Memory B cell (primary cell): ENCODE measurements at regions not wholly inside any gene's neighbourhood (a gene's known extent, or its start where the extent isn't known, plus 50 kb on each side); places are given as distances from the start of the nearest gene placed in this dataset.
"Not testable (repeated sequence)": the region's sequence is repeated elsewhere in the genome, so short reads cannot be mapped to it uniquely, and the experiment has no call there.

Experiments used
- ATAC-seq: fragments of 150-1000 bp; cut with Tn5 transposase; 2 replicates; pipeline ENCODE4 v1.10.0; 2021; ENCODE audit warnings: low read depth, mild to moderate bottlenecking, moderate library complexity
- DNase-seq, 2 donors: peaks; one replicate each; pipeline ENCODE4 v3.0.0; 2022; ENCODE audit warnings: low spot score in 2 of 2
- H3K27ac Mint-ChIP-seq: one replicate; pipeline ENCODE4 v1.8.0; 2022; ENCODE audit warnings: mild to moderate bottlenecking, moderate library complexity, mixed read lengths
- H3K27me3 Mint-ChIP-seq: one replicate; pipeline ENCODE4 v1.8.0; 2022; ENCODE audit warnings: mixed read lengths
- H3K36me3 Mint-ChIP-seq: one replicate; pipeline ENCODE4 v1.8.0; 2022; ENCODE audit warnings: mild to moderate bottlenecking, mixed read lengths
- H3K4me1 Mint-ChIP-seq: one replicate; pipeline ENCODE4 v1.8.0; 2022; ENCODE audit warnings: mixed read lengths
- H3K4me3 Mint-ChIP-seq: one replicate; pipeline ENCODE4 v1.8.0; 2022; ENCODE audit warnings: mild to moderate bottlenecking, moderate library complexity, mixed read lengths
- H3K9me3 Mint-ChIP-seq: one replicate; pipeline ENCODE4 v1.8.0; 2022; ENCODE audit warnings: mixed read lengths

DNA sequence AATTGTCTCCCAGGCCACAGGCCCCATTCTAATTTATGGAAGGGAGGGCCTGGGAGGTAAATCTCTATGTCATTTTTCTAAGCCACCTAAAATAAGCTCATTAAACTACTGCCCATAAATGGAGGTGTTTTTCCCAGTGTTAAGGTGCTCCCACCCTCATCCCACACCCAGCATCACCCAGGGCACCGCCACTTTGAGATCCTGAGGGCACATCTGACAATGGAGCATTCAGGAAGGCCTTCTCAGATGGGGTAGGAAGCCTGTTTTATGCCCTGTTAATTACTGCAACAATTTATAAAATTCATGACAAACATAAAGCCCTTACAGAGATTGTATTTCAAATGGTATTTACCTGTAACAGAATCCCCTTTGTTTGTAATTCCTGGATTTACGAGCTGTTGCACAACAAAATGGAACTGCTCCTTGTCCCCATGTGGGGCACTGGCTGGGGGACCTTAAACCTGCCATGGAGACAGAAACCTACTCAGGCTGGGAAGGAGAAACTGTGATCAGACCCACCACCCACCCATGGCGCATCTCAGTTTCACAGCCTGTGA is 319.5 kb upstream of the USP24 start:
- no peaks in the 10 kb centered on the region for H3K36me3 Mint-ChIP-seq
- no peak overlapping the region for H3K27ac Mint-ChIP-seq
- H3K27me3 Mint-ChIP-seq: peaks cover 4% of the 10 kb centered on the region
- DNase-seq (no peak), ATAC-seq (no peak)
- H3K9me3 Mint-ChIP-seq: peaks cover 2% of the 10 kb centered on the region
- no peak overlapping the region for H3K4me3 Mint-ChIP-seq
- H3K4me1 Mint-ChIP-seq: no peaks in the 10 kb centered on the region

DNA sequence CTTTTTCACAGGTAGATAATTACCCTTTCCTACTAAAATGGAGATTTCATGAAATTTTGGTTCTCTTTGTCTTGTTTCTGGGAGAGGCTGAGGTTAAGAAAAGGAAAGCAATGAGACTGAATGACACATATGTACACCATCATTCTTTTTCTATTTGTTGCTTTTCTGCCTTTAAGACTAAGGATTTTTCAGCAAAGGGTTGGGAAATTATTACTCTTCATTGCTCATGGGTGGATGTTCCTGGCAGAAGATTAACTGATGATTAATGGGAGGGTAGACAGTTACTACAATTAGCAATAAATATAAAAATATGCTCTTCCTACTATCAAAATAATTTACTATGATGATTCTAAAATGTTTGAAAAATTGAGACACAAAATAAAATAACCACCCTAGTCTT is 316.5 kb upstream of the USP24 start:
- Mint-ChIP-seq H3K4me1 (no peaks in the 10 kb centered on the region), H3K27ac (no peak overlapping the region), H3K27me3 (peaks cover 8% of the 10 kb centered on the region), H3K9me3 (peaks cover 2% of the 10 kb centered on the region), H3K4me3 (no peak overlapping the region), H3K36me3 (no peaks in the 10 kb centered on the region)
- ATAC-seq (no peak), DNase-seq (no peak)

DNA sequence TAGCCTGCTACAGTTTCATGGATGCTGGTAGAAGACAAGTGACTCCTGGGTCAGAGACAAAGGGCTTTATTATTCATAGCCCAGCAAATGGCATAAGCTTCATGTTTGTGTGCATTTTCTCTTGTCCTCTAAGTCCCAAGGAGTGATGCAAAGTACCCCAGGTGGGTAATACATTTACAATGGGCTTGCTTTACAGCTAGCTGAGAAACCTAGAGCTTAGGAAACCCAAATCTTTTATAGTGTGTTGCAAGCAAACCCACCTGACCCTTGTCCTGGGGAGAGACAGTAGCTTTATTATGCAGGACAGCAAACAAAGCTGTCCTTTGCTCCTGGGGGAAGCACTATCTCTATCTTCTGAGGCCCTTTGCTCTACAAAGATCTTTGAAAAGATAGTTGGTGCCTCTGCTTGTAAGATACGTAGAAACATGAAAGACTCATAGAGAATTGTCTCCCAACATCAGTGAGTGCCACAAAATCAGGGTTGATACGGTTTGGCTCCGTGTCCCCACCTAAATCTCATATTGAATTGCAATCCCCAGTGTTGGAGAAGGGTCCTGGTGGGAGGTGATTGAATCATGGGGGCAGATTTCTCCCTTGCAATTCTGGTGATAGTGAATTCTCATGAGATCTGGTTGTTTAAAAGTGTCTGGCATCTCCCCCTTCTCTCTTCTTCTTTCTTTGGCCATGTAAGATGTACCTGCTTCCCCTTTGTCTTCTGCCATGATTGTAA is 315.8 kb upstream of the USP24 start:
- Mint-ChIP-seq H3K36me3 (no peaks in the 10 kb centered on the region), H3K4me3 (no peak overlapping the region), H3K27ac (no peak overlapping the region), H3K4me1 (no peaks in the 10 kb centered on the region), H3K27me3 (peaks cover 10% of the 10 kb centered on the region), H3K9me3 (peaks cover 2% of the 10 kb centered on the region)
- DNase-seq (no peak), ATAC-seq (no peak)

DNA sequence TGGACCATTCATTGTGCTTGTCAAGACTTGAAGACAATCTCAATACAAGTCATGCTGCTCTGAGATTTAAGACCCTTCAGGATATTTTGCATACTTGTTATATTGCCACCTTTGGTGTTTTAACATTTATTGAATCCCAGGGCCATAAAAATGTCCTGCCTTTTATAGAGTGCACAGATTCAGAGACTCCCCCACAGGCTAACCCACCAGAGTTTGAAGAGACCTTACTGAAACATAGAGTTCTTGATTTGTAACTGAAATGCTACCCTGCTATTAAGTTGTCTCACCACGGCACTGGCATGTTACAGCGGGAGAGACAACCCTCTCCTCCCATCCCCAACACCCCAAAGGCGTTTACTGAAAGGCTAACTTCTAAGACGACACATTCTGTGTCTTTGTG is 313.9 kb upstream of the USP24 start:
- Mint-ChIP-seq H3K36me3 (no peaks in the 10 kb centered on the region), H3K9me3 (no peaks in the 10 kb centered on the region)

DNA sequence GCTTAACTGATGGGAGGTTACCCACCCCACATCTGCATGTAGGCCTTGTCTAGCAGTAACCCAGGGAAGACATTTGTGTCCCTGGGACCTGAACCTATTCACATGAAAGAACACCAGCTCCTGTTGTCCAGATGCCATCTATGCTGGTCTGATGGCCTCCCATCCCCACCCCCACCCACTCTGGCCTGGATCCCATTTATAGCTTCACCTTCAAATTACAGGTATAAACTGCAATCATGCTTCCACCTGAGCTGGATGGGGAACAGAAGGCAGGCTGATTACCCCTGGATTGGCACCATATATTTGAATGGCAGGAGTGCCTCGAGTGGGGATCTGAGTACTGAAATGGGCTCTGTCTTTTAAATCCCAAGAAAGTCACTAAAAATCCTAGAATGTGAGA is 312.7 kb upstream of the USP24 start:
- no peaks in the 10 kb centered on the region for H3K36me3 Mint-ChIP-seq
- no peak overlapping the region for H3K4me3 Mint-ChIP-seq
- H3K27ac Mint-ChIP-seq: no peak overlapping the region
- no peaks in the 10 kb centered on the region for H3K9me3 Mint-ChIP-seq
- H3K27me3 Mint-ChIP-seq: peaks cover 9% of the 10 kb centered on the region
- no peak for DNase-seq
- H3K4me1 Mint-ChIP-seq: no peaks in the 10 kb centered on the region
- ATAC-seq: no peak

More for the DNA sequence above, 313.9 kb upstream of the USP24 start:
- Mint-ChIP-seq H3K27me3 (peaks cover 11% of the 10 kb centered on the region), H3K27ac (no peak overlapping the region), H3K4me1 (no peaks in the 10 kb centered on the region), H3K4me3 (no peak overlapping the region)
- no peak for ATAC-seq
- DNase-seq: no peak

DNA sequence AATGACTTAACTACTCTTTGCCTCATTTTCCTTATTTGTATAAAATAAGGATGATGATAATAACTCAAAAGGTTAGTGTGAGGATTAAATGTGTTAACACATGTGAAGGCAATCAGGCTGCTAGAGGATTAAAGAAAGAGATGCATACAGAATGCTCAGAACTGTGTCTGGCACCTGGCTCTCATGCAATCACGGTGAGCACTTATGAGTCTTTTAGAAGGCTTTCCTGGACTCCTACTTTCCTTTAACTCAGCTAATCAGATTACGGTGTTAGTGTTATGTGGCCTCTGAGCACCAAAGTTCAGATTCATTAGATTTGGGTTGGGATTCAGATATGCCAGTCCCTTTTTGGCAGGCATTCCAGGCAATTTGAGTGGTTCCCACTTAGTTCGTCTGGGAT is 311.6 kb upstream of the USP24 start:
- Mint-ChIP-seq H3K36me3 (no peaks in the 10 kb centered on the region), H3K4me3 (no peak overlapping the region), H3K9me3 (no peaks in the 10 kb centered on the region), H3K4me1 (no peaks in the 10 kb centered on the region), H3K27me3 (peaks cover 9% of the 10 kb centered on the region), H3K27ac (no peak overlapping the region)
- ATAC-seq (no peak), DNase-seq (no peak)

DNA sequence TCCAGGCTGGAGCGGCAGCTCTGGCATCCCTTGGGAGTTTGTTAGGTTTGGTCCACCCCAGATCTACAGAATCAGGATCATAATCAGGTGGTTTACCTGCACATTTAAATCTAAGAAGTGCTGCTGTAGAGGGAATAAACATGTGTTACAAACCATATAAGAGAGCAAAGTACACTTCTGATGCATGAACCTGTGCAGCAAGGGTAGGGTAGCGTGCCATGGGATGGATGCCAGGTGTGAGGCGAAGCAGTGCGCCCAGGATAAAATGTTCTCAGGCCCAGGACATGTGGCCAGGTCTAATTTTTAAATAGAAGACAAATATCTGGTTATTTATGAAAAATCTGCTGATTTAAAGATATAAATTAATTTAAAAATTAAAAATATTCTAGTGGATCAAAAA is 308.8 kb upstream of the USP24 start:
- H3K4me3 Mint-ChIP-seq: no peak overlapping the region
- H3K27me3 Mint-ChIP-seq: peaks cover 7% of the 10 kb centered on the region
- H3K36me3 Mint-ChIP-seq: no peaks in the 10 kb centered on the region
- no peaks in the 10 kb centered on the region for H3K4me1 Mint-ChIP-seq
- ATAC-seq (no peak), DNase-seq (no peak)
- no peak overlapping the region for H3K27ac Mint-ChIP-seq
- no peaks in the 10 kb centered on the region for H3K9me3 Mint-ChIP-seq

DNA sequence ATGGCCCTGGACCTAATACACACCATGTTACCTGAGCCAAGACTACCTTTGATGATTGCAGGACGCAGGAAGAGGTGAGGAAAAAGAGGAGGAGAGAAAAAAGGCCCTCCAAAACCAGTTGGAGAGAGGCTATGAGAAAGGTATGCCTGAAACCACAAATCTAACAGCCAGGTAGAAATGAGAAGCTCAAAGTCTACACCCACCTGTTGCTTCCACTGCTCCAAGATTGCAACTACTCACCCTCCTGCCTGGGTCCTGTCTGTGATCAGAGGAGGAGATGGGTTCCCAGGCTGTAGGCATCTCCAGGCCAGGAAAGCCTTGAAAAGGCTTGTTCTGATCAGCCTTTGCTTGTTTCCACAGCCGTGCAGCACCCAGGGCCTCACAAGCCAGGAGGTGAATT is 307.8 kb upstream of the USP24 start:
- H3K27me3 Mint-ChIP-seq: peaks cover 13% of the 10 kb centered on the region
- no peak for ATAC-seq
- no peak overlapping the region for H3K4me3 Mint-ChIP-seq

DNA sequence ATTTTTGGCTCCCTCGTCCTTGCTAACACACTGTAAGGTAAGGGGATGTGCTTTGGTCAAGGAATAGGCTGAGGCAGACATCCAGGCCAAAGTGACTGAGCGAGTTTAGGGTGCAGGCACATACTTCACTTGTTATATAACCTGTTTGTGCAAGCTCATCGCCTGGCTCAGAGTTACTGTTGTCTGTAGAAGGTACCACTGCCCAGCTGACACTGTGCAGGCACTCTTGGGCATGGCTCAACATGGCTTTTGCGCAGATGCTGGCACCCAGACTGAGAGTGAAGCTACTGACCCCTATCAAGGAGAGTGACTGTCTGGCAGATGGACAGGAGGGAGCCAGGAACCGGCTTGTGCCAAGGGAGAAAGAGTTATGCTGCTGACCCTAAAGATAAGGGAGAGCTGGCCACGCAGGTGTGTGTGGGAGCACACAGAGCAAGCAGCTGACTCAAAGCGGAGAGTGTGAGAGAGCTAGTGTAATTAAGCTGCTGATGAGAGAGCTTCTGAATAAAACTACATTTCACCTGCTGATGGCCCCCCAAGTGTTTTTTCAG is 307.3 kb upstream of the USP24 start:
- no peak for ATAC-seq
- H3K36me3 Mint-ChIP-seq: no peaks in the 10 kb centered on the region
- peaks cover 14% of the 10 kb centered on the region for H3K27me3 Mint-ChIP-seq
- no peak for DNase-seq
- peaks cover 3% of the 10 kb centered on the region for H3K9me3 Mint-ChIP-seq
- H3K4me3 Mint-ChIP-seq: no peak overlapping the region
- no peaks in the 10 kb centered on the region for H3K4me1 Mint-ChIP-seq
- no peak overlapping the region for H3K27ac Mint-ChIP-seq

More for the DNA sequence above, 307.8 kb upstream of the USP24 start:
- no peak for DNase-seq
- H3K27ac Mint-ChIP-seq: no peak overlapping the region
- no peaks in the 10 kb centered on the region for H3K4me1 Mint-ChIP-seq
- H3K9me3 Mint-ChIP-seq: peaks cover 2% of the 10 kb centered on the region
- no peaks in the 10 kb centered on the region for H3K36me3 Mint-ChIP-seq

DNA sequence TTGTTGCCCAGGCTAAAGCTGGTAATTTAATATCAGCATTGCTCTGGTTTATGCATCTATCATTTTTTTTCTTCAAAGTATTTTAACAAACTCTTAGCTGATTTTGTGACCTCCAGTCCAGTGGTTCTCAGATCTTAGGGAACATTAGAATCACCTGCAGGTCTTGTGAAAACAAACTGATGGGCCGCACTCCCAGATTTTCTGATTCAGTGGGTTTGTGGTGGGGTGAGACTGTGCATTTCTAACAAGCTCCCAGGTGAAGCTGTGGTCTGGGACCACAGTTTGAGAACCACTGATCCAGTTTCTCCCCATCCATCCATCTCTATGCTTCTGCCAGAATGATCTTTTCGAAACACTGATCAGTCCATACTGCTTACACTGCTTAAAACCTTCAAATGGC is 305.7 kb upstream of the USP24 start:
- ATAC-seq (no peak), DNase-seq (no peak)
- H3K9me3 Mint-ChIP-seq: peaks cover 3% of the 10 kb centered on the region
- H3K36me3 Mint-ChIP-seq: no peaks in the 10 kb centered on the region
- H3K4me1 Mint-ChIP-seq: no peaks in the 10 kb centered on the region
- H3K4me3 Mint-ChIP-seq: no peak overlapping the region
- no peak overlapping the region for H3K27ac Mint-ChIP-seq
- peaks cover 15% of the 10 kb centered on the region for H3K27me3 Mint-ChIP-seq

DNA sequence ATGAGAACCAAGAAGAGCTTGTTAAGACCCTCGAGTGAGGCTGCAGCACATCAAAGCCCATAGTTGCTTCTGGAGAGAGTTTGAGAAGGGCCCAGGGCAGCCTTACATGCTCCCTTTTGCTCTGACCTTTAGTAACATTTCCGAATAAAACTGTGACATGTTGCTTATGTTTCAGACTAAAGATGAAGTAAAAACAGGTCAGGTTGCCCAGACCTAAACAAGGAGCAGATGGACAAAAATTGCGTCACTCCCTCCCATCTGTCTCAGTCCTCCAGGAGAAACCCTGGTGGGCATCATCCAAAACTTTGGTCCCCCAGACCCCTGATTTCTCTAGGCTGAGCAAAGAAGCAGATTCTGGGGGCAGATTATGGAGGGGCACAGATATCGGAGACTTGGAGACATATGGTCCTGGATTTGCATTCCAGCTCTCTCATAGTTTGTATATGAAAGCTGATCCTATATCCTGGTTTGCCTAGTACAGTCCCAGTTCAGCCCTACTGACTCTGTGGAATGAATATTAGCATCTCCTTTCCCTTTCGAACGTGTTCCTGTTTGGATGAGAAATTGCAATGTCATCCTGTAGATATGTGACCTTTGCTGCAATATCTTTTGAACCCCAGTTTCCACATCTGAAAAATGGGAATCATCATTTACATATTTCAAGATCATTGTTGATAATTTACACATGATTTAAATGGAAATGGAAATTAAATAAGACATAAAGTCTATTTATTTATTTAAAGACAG is 304.9 kb upstream of the USP24 start:
- H3K36me3 Mint-ChIP-seq: no peaks in the 10 kb centered on the region
- H3K27ac Mint-ChIP-seq: no peak overlapping the region
- no peaks in the 10 kb centered on the region for H3K4me1 Mint-ChIP-seq
- no peak overlapping the region for H3K4me3 Mint-ChIP-seq
- peaks cover 14% of the 10 kb centered on the region for H3K27me3 Mint-ChIP-seq
- H3K9me3 Mint-ChIP-seq: peaks cover 3% of the 10 kb centered on the region
- ATAC-seq (no peak), DNase-seq (no peak)

DNA sequence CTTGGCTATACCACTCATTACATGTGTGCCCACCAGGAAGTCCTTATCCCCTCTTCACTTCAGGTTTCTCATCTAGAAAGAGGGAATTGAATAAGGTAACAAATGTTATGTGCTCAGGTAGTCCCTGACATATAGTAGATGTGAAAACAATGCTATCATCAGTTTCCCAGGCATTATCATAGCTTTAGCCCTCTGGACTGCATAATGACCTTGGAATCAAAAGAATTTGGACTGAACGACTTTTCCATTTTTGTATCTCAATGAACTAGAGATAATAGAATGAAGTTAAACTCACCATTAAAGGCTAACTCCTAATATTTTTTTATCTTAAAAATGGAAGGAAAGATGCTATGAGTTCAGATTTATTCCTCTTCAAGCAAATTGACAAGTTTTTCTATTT is 304.1 kb upstream of the USP24 start:
- Mint-ChIP-seq H3K27me3 (peaks cover 14% of the 10 kb centered on the region), H3K27ac (no peak overlapping the region), H3K36me3 (no peaks in the 10 kb centered on the region), H3K9me3 (peaks cover 3% of the 10 kb centered on the region), H3K4me3 (no peak overlapping the region), H3K4me1 (no peaks in the 10 kb centered on the region)
- no peak for ATAC-seq
- DNase-seq: no peak

DNA sequence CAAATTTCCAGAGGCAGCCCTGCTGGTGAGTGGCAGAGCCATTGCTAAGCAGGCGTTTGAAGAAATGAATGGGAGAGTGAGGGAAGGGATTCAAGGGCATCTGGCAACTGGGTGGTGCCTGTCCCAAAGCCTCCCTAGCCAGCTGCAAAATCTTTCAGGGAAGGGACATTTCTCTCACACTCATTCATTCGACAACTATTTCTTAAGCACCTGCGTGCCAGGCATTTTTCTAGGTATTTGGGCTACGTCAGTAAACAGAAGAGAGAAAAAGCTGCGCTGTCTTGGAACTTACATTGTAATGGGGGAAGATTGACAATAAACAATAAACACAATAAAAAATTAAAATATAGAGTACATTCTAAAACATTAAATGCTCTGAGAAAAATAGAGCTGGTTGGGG is 301.9 kb upstream of the USP24 start:
- ATAC-seq (no peak), DNase-seq (no peak)
- Mint-ChIP-seq H3K27me3 (peaks cover 14% of the 10 kb centered on the region), H3K4me3 (no peak overlapping the region), H3K9me3 (peaks cover 3% of the 10 kb centered on the region), H3K4me1 (no peaks in the 10 kb centered on the region), H3K36me3 (no peaks in the 10 kb centered on the region), H3K27ac (no peak overlapping the region)

DNA sequence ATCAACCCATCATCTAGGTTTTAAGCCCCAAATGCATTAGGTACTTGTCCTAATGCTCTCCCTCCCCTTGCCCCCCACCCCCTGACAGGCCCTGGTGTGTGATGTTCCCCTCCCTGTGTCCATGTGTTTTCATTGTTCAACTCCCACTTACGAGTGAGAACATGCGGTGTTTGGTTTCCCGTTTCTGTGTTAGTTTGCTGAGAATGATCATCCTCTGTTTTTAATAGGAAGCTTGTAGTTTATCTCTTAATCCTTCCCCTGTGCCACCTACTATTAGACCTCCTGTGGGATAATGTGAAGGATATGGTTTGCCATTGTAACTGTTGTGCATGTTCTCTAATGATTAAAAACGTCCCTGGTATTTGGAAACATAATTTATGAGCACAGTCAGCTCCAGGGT is 299.4 kb upstream of the USP24 start:
- not testable (repeated sequence) for ATAC-seq, H3K4me1 Mint-ChIP-seq, H3K4me3 Mint-ChIP-seq, DNase-seq, H3K36me3 Mint-ChIP-seq, H3K27ac Mint-ChIP-seq, H3K9me3 Mint-ChIP-seq
- H3K27me3 Mint-ChIP-seq: peaks cover 14% of the 10 kb centered on the region
